HEK293 (cell line): ENCODE measurements at regions not wholly inside any gene's neighbourhood (a gene's known extent, or its start where the extent isn't known, plus 50 kb on each side); places are given as distances from the start of the nearest gene placed in this dataset.

Experiments used
- CTCF ChIA-PET: fragments of 350-600 bp; formaldehyde crosslinking; extraction: SDS; loops from one replicate; lab custom pipeline; 2021; ENCODE audit warnings: antibody characterized with exemption; lab: Yijun Ruan, JAX
- POLR2A ChIA-PET: fragments of 300-600 bp; formaldehyde crosslinking; extraction: SDS; loops from one replicate; lab custom pipeline; 2020; ENCODE audit warnings: antibody characterized with exemption, inconsistent platforms; lab: Yijun Ruan, JAX
- H3K27ac ChIP-seq: fragments of 200-500 bp; sonication (Bioruptor generic); 2 replicates; pipeline ENCODE4 v1.5.1; 2014; ENCODE audit warnings: low read depth, low read length, control low read depth, inconsistent platforms; ENCODE audit errors: extremely low read depth
- H3K36me3 ChIP-seq, 2 experiments: fragments of 200-500 bp in 1 of 2; sonication (Bioruptor generic) in 1 of 2; 1 replicate in 1 of 2; 2 replicates in 1 of 2; pipeline ENCODE4 v1.5.1; 2014 to 2017; ENCODE audit warnings: inconsistent platforms in 2 of 2, low read length in 2 of 2; ENCODE audit not compliant: control insufficient read depth in 2 of 2, insufficient read depth in 1 of 2
- H3K4me1 ChIP-seq: fragments of 200-500 bp; sonication (Bioruptor generic); 2 replicates; pipeline ENCODE4 v1.5.1; 2014; ENCODE audit warnings: mild to moderate bottlenecking, low read length, inconsistent platforms; ENCODE audit not compliant: control insufficient read depth, insufficient read depth
- H3K4me3 ChIP-seq: 2 replicates; pipeline ENCODE4 v1.5.1; 2011; ENCODE audit warnings: low read depth, mild to moderate bottlenecking, control low read depth, low read length, moderate library complexity
- H3K9me3 ChIP-seq: fragments of 200-500 bp; sonication (Bioruptor generic); 2 replicates; pipeline ENCODE4 v1.5.1; 2014; ENCODE audit warnings: low read depth, low read length, inconsistent platforms; ENCODE audit not compliant: control insufficient read depth, insufficient read depth
- BCL11A ChIP-seq: fragments of 450-650 bp; formaldehyde crosslinking; IDR thresholded peaks from 2 replicates; pipeline ENCODE4 v1.5.1; 2016; ENCODE audit warnings: low read depth, missing biosample characterization, missing genetic modification characterization
- HOXC10 ChIP-seq: sonication (generic); formaldehyde crosslinking; IDR thresholded peaks from 2 replicates; pipeline ENCODE4 v1.8.1; 2023; ENCODE audit warnings: mild to moderate bottlenecking, missing genetic modification reagents
- HOXD13 ChIP-seq: sonication (generic); formaldehyde crosslinking; IDR thresholded peaks from 2 replicates; pipeline ENCODE4 v1.8.0; 2022; ENCODE audit warnings: missing genetic modification reagents, borderline replicate concordance
- MYNN ChIP-seq: fragments of 450-650 bp; formaldehyde crosslinking; IDR thresholded peaks from 2 replicates; pipeline ENCODE4 v1.5.1; 2016; ENCODE audit warnings: missing biosample characterization, missing genetic modification characterization, borderline replicate concordance
- SP2 ChIP-seq: fragments of 450-650 bp; formaldehyde crosslinking; IDR thresholded peaks from 2 replicates; pipeline ENCODE4 v1.5.1; 2016; ENCODE audit warnings: missing biosample characterization, missing genetic modification characterization
- ZBTB8A ChIP-seq: fragments of 450-650 bp; formaldehyde crosslinking; IDR thresholded peaks from 2 replicates; pipeline ENCODE4 v1.5.1; 2016; ENCODE audit warnings: missing biosample characterization, missing genetic modification characterization
- ZFP3 ChIP-seq: fragments of 450-650 bp; formaldehyde crosslinking; IDR thresholded peaks from 2 replicates; pipeline ENCODE4 v1.5.1; 2016; ENCODE audit warnings: low read depth, missing biosample characterization, missing genetic modification characterization
- ZFP37 ChIP-seq: fragments of 450-650 bp; formaldehyde crosslinking; IDR thresholded peaks from 2 replicates; pipeline ENCODE4 v1.5.1; 2016; ENCODE audit warnings: missing biosample characterization, missing genetic modification characterization
- ZNF266 ChIP-seq: fragments of 450-650 bp; formaldehyde crosslinking; IDR thresholded peaks from 2 replicates; pipeline ENCODE4 v1.5.1; 2016; ENCODE audit warnings: missing biosample characterization, missing genetic modification characterization, low read depth
- ZNF529 ChIP-seq: fragments of 450-650 bp; formaldehyde crosslinking; IDR thresholded peaks from 2 replicates; pipeline ENCODE4 v1.5.1; 2017; ENCODE audit warnings: missing genetic modification characterization, missing biosample characterization; ENCODE audit not compliant: insufficient replicate concordance
- ZNF623 ChIP-seq: fragments of 450-650 bp; formaldehyde crosslinking; IDR thresholded peaks from 2 replicates; pipeline ENCODE4 v1.5.1; 2016; ENCODE audit warnings: missing biosample characterization, missing genetic modification characterization
- ZNF629 ChIP-seq: fragments of 450-650 bp; formaldehyde crosslinking; IDR thresholded peaks from 2 replicates; pipeline ENCODE4 v1.5.1; 2017; ENCODE audit warnings: missing biosample characterization, missing genetic modification characterization
- ZNF701 ChIP-seq: fragments of 450-650 bp; formaldehyde crosslinking; IDR thresholded peaks from 2 replicates; pipeline ENCODE4 v1.5.1; 2016; ENCODE audit warnings: missing biosample characterization, missing genetic modification characterization
- ZNF830 ChIP-seq: fragments of 450-650 bp; IDR thresholded peaks from 2 replicates; pipeline ENCODE4 v1.5.0; 2018; ENCODE audit warnings: missing biosample characterization, missing genetic modification characterization, low read depth, mild to moderate bottlenecking, moderate library complexity
- TF ChIP-seq, protein P1 (sequence below): fragments of 450-650 bp; formaldehyde crosslinking; IDR thresholded peaks from 2 replicates; pipeline ENCODE4 v1.5.1; 2016; ENCODE audit warnings: missing biosample characterization, missing genetic modification characterization
- TF ChIP-seq, protein P2 (sequence below): fragments of 450-650 bp; formaldehyde crosslinking; IDR thresholded peaks from 2 replicates; pipeline ENCODE4 v1.5.1; 2016; ENCODE audit warnings: missing biosample characterization, missing genetic modification characterization
- TF ChIP-seq, protein P3 (sequence below): fragments of 450-650 bp; formaldehyde crosslinking; IDR thresholded peaks from 2 replicates; pipeline ENCODE4 v1.5.1; 2017; ENCODE audit warnings: missing biosample characterization, missing genetic modification characterization
- TF ChIP-seq, protein P4 (sequence below): fragments of 450-650 bp; formaldehyde crosslinking; IDR thresholded peaks from 2 replicates; pipeline ENCODE4 v1.5.1; 2016; ENCODE audit warnings: missing biosample characterization, missing genetic modification characterization
- TF ChIP-seq, protein P5 (sequence below): fragments of 450-650 bp; formaldehyde crosslinking; IDR thresholded peaks from 2 replicates; pipeline ENCODE4 v1.5.1; 2016; ENCODE audit warnings: missing biosample characterization, missing genetic modification characterization
- TF ChIP-seq, protein P6 (sequence below): fragments of 450-650 bp; formaldehyde crosslinking; IDR thresholded peaks from 2 replicates; pipeline ENCODE4 v1.5.1; 2016; ENCODE audit warnings: missing biosample characterization, missing genetic modification characterization
- TF ChIP-seq, protein P7 (sequence below): fragments of 450-650 bp; formaldehyde crosslinking; IDR thresholded peaks from 2 replicates; pipeline ENCODE4 v1.5.1; 2016; ENCODE audit warnings: missing biosample characterization, missing genetic modification characterization

DNA sequence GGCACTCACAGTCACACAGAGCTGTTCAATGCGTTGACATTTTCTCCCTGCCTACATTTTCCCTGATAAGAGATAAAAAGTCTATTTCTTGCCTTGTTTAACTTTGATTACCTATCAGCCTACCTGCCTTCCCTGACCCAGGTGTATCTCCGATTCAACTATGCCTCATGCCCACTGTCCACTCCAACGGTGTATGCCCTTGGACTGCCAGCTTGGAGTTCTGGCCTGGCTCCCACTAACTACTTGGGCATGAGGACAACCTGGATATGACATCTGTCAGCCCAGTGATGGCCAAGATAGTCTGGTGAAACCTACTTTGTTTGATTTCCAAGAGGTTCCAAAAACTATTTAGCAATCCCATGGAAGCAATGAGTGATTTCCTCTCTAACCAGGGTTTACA lies 93.0 kb upstream of the PELI2 start:
- no peak overlapping the region for H3K27ac ChIP-seq
- POLR2A ChIA-PET = no interaction called here
- TF ChIP-seq ZNF629 (tag by site-specific recombination) (no peak), ZNF830 (tag by site-specific recombination) (no peak), ZNF529 (tag by site-specific recombination) (no peak), ZBTB8A (tag by site-specific recombination) (no peak), ZFP37 (no peak), ZNF266 (no peak), ZNF623 (tag by site-specific recombination) (no peak), ZFP3 (tag by site-specific recombination) (no peak), HOXC10 (no peak), BCL11A (tag by site-specific recombination) (no peak), MYNN (tag by site-specific recombination) (no peak)
- TF ChIP-seq, protein P1, sequence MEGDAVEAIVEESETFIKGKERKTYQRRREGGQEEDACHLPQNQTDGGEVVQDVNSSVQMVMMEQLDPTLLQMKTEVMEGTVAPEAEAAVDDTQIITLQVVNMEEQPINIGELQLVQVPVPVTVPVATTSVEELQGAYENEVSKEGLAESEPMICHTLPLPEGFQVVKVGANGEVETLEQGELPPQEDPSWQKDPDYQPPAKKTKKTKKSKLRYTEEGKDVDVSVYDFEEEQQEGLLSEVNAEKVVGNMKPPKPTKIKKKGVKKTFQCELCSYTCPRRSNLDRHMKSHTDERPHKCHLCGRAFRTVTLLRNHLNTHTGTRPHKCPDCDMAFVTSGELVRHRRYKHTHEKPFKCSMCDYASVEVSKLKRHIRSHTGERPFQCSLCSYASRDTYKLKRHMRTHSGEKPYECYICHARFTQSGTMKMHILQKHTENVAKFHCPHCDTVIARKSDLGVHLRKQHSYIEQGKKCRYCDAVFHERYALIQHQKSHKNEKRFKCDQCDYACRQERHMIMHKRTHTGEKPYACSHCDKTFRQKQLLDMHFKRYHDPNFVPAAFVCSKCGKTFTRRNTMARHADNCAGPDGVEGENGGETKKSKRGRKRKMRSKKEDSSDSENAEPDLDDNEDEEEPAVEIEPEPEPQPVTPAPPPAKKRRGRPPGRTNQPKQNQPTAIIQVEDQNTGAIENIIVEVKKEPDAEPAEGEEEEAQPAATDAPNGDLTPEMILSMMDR (tag by site-specific recombination) = no peak
- no peaks in the 10 kb centered on the region for H3K4me1 ChIP-seq
- H3K9me3 ChIP-seq = peaks cover 2% of the 10 kb centered on the region; the same call in 1 of the 2 replicates
- H3K4me3 ChIP-seq = no peak overlapping the region
- no peaks in the 10 kb centered on the region for H3K36me3 ChIP-seq
- CTCF ChIA-PET = no interaction called here

DNA sequence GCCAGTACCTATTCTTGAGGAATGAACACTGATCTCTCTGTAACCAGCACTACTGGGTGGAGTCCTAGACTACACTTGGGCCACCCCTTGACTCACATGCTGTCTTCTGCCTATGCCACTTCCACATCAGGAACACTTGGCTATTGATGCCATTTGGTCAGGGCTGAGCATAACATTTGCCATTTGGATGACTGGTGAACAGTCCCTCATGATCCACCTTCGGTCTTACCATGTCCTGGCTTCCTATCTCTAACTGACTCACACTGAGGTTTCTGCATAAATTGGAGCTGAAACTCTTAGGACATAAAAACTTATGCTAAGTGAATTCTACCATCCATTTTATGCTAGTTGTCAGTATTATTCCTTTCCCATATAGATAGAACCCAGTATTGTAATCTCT lies 91.7 kb upstream of the PELI2 start:
- POLR2A ChIA-PET = no interaction called here
- Histone ChIP-seq H3K27ac (no peak overlapping the region), H3K36me3 (no peaks in the 10 kb centered on the region), H3K9me3 (no peaks in the 10 kb centered on the region), H3K4me3 (no peak overlapping the region), H3K4me1 (no peaks in the 10 kb centered on the region)
- CTCF ChIA-PET = no interaction called here
- TF ChIP-seq, protein P2, sequence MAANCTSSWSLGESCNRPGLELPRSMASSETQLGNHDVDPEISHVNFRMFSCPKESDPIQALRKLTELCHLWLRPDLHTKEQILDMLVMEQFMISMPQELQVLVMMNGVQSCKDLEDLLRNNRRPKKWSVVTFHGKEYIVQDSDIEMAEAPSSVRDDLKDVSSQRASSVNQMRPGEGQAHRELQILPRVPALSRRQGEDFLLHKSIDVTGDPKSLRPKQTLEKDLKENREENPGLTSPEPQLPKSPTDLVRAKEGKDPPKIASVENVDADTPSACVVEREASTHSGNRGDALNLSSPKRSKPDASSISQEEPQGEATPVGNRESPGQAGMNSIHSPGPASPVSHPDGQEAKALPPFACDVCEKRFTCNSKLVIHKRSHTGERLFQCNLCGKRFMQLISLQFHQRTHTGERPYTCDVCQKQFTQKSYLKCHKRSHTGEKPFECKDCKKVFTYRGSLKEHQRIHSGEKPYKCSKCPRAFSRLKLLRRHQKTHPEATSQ (tag by site-specific recombination) = no peak
- TF ChIP-seq, protein P3, sequence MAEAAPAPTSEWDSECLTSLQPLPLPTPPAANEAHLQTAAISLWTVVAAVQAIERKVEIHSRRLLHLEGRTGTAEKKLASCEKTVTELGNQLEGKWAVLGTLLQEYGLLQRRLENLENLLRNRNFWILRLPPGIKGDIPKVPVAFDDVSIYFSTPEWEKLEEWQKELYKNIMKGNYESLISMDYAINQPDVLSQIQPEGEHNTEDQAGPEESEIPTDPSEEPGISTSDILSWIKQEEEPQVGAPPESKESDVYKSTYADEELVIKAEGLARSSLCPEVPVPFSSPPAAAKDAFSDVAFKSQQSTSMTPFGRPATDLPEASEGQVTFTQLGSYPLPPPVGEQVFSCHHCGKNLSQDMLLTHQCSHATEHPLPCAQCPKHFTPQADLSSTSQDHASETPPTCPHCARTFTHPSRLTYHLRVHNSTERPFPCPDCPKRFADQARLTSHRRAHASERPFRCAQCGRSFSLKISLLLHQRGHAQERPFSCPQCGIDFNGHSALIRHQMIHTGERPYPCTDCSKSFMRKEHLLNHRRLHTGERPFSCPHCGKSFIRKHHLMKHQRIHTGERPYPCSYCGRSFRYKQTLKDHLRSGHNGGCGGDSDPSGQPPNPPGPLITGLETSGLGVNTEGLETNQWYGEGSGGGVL (tag by site-specific recombination) = no peak
- TF ChIP-seq, protein P4, sequence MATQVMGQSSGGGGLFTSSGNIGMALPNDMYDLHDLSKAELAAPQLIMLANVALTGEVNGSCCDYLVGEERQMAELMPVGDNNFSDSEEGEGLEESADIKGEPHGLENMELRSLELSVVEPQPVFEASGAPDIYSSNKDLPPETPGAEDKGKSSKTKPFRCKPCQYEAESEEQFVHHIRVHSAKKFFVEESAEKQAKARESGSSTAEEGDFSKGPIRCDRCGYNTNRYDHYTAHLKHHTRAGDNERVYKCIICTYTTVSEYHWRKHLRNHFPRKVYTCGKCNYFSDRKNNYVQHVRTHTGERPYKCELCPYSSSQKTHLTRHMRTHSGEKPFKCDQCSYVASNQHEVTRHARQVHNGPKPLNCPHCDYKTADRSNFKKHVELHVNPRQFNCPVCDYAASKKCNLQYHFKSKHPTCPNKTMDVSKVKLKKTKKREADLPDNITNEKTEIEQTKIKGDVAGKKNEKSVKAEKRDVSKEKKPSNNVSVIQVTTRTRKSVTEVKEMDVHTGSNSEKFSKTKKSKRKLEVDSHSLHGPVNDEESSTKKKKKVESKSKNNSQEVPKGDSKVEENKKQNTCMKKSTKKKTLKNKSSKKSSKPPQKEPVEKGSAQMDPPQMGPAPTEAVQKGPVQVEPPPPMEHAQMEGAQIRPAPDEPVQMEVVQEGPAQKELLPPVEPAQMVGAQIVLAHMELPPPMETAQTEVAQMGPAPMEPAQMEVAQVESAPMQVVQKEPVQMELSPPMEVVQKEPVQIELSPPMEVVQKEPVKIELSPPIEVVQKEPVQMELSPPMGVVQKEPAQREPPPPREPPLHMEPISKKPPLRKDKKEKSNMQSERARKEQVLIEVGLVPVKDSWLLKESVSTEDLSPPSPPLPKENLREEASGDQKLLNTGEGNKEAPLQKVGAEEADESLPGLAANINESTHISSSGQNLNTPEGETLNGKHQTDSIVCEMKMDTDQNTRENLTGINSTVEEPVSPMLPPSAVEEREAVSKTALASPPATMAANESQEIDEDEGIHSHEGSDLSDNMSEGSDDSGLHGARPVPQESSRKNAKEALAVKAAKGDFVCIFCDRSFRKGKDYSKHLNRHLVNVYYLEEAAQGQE (tag by site-specific recombination) = no peak
- no peak for TF ChIP-seq HOXD13 (CRISPR knock-in tag)
- TF ChIP-seq ZNF701 = no peak
- TF ChIP-seq, protein P5, sequence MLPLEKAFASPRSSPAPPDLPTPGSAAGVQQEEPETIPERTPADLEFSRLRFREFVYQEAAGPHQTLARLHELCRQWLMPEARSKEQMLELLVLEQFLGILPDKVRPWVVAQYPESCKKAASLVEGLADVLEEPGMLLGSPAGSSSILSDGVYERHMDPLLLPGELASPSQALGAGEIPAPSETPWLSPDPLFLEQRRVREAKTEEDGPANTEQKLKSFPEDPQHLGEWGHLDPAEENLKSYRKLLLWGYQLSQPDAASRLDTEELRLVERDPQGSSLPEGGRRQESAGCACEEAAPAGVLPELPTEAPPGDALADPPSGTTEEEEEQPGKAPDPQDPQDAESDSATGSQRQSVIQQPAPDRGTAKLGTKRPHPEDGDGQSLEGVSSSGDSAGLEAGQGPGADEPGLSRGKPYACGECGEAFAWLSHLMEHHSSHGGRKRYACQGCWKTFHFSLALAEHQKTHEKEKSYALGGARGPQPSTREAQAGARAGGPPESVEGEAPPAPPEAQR (tag by site-specific recombination) = no peak
- TF ChIP-seq SP2 = no peak
- TF ChIP-seq, protein P6, sequence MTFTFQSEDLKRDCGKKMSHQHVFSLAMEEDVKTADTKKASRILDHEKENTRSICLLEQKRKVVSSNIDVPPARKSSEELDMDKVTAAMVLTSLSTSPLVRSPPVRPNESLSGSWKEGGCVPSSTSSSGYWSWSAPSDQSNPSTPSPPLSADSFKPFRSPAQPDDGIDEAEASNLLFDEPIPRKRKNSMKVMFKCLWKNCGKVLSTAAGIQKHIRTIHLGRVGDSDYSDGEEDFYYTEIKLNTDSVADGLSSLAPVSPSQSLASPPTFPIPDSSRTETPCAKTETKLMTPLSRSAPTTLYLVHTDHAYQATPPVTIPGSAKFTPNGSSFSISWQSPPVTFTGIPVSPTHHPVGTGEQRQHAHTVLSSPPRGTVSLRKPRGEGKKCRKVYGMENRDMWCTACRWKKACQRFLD (tag by site-specific recombination) = no peak
- TF ChIP-seq, protein P7, sequence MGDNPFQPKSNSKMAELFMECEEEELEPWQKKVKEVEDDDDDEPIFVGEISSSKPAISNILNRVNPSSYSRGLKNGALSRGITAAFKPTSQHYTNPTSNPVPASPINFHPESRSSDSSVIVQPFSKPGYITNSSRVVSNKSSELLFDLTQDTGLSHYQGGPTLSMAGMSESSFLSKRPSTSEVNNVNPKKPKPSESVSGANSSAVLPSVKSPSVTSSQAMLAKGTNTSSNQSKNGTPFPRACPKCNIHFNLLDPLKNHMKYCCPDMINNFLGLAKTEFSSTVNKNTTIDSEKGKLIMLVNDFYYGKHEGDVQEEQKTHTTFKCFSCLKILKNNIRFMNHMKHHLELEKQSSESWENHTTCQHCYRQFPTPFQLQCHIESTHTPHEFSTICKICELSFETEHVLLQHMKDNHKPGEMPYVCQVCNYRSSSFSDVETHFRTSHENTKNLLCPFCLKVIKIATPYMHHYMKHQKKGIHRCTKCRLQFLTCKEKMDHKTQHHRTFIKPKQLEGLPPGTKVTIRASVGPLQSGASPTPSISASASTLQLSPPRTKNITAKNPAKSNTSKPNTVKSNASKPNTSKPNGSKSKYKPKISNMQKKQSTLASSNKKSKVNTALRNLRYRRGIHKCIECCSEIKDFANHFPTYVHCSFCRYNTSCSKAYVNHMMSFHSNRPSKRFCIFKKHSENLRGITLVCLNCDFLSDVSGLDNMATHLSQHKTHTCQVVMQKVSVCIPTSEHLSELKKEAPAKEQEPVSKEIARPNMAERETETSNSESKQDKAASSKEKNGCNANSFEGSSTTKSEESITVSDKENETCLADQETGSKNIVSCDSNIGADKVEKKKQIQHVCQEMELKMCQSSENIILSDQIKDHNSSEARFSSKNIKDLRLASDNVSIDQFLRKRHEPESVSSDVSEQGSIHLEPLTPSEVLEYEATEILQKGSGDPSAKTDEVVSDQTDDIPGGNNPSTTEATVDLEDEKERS (tag by site-specific recombination) = no peak
